ENCODE measurements at regions not wholly inside any gene's neighbourhood (a gene's known extent, or its start where the extent isn't known, plus 50 kb on each side); places are given as distances from the start of the nearest gene placed in this dataset.

GRCh38 chr7:32336726-32337125, 153.5 kb downstream of the LSM5 start:
- in situ Hi-C loops (cut with MboI): no loop called here
- Histone ChIP-seq H3F3A (ENCODE audit: insufficient read depth) (no peaks in the 10 kb centered on the region), H3K79me2 (ENCODE audit: insufficient read depth) (no peaks in the 10 kb centered on the region), H2AFZ (no peak overlapping the region), H3K27me3 (replicated peaks; ENCODE audit: insufficient read depth) (no peaks in the 10 kb centered on the region; the same call in 1 of the 2 replicates), H3K4me2 (ENCODE audit: unreplicated experiment) (no peak overlapping the region), H3K4me3 (no peak overlapping the region), H3K27ac (no peak overlapping the region), H3K9ac (no peak overlapping the region), H3K9me2 (ENCODE audit: insufficient read depth) (no peaks in the 10 kb centered on the region), H3K4me1 (ENCODE audit: insufficient read depth) (no peaks in the 10 kb centered on the region), H3K9me3 (ENCODE audit: low read depth) (no peaks in the 10 kb centered on the region), H4K20me1 (ENCODE audit: insufficient read depth) (no peaks in the 10 kb centered on the region), H3K36me3 (ENCODE audit: low read depth) (no peaks in the 10 kb centered on the region)
- 0 to 3% methylated on average over 2 of the region's 2 CpGs for WGBS, 2 experiments (ENCODE audit: low coverage in 1 of 2, low lambda C conversion rate in 2 of 2, missing lambda C conversion rate in 2 of 2)
- peak; percentile 8 for DNase-seq
- TF ChIP-seq EZH2phosphoT487 (IDR thresholded peaks at IDR 0.05; ENCODE audit: insufficient read depth, low read depth): no peak
- TF ChIP-seq EZH2 (IDR thresholded peaks at IDR 0.05; ENCODE audit: insufficient read depth, poor library complexity, severe bottlenecking): no peak

GRCh38 chr7:32335107-32335506, 155.1 kb downstream of the LSM5 start:
- 28 to 30% methylated on average over 1 of the region's 1 CpG for WGBS, 2 experiments (ENCODE audit: low coverage in 1 of 2, low lambda C conversion rate in 2 of 2, missing lambda C conversion rate in 2 of 2)
- no peaks in the 10 kb centered on the region for H3K9me3 ChIP-seq (ENCODE audit: low read depth)
- H4K20me1 ChIP-seq (ENCODE audit: insufficient read depth): no peaks in the 10 kb centered on the region
- H3K27ac ChIP-seq: no peak overlapping the region
- no peaks in the 10 kb centered on the region for H3K9me2 ChIP-seq (ENCODE audit: insufficient read depth)
- H3K36me3 ChIP-seq (ENCODE audit: low read depth): no peaks in the 10 kb centered on the region
- H3K4me3 ChIP-seq: no peak overlapping the region
- H3K79me2 ChIP-seq (ENCODE audit: insufficient read depth): no peaks in the 10 kb centered on the region
- no peak overlapping the region for H3K4me2 ChIP-seq (ENCODE audit: unreplicated experiment)
- peak; percentile 9 for DNase-seq
- H3K9ac ChIP-seq: no peak overlapping the region
- H3K4me1 ChIP-seq (ENCODE audit: insufficient read depth): no peaks in the 10 kb centered on the region
- in situ Hi-C loops (cut with MboI): no loop called here
- H3F3A ChIP-seq (ENCODE audit: insufficient read depth): no peaks in the 10 kb centered on the region
- no peaks in the 10 kb centered on the region; the same call in 1 of the 2 replicates for H3K27me3 ChIP-seq (replicated peaks; ENCODE audit: insufficient read depth)
- TF ChIP-seq EZH2 (IDR thresholded peaks at IDR 0.05; ENCODE audit: insufficient read depth, poor library complexity, severe bottlenecking): no peak
- TF ChIP-seq EZH2phosphoT487 (IDR thresholded peaks at IDR 0.05; ENCODE audit: insufficient read depth, low read depth): no peak
- H2AFZ ChIP-seq: no peak overlapping the region

GRCh38 chr7:32330602-32331001, 159.6 kb downstream of the LSM5 start:
- 19 to 22% methylated on average over 5 of the region's 5 CpGs for WGBS, 2 experiments (ENCODE audit: low coverage in 1 of 2, low lambda C conversion rate in 2 of 2, missing lambda C conversion rate in 2 of 2)
- Histone ChIP-seq H3K27me3 (replicated peaks; ENCODE audit: insufficient read depth) (no peaks in the 10 kb centered on the region), H3K9ac (no peak overlapping the region), H3K79me2 (ENCODE audit: insufficient read depth) (no peaks in the 10 kb centered on the region), H3F3A (ENCODE audit: insufficient read depth) (no peaks in the 10 kb centered on the region), H3K36me3 (ENCODE audit: low read depth) (no peaks in the 10 kb centered on the region), H4K20me1 (ENCODE audit: insufficient read depth) (no peaks in the 10 kb centered on the region), H3K4me2 (ENCODE audit: unreplicated experiment) (no peak overlapping the region), H3K4me1 (ENCODE audit: insufficient read depth) (no peaks in the 10 kb centered on the region), H2AFZ (no peak overlapping the region), H3K9me2 (ENCODE audit: insufficient read depth) (no peaks in the 10 kb centered on the region), H3K4me3 (no peak overlapping the region), H3K9me3 (ENCODE audit: low read depth) (no peaks in the 10 kb centered on the region), H3K27ac (no peak overlapping the region)
- in situ Hi-C loops (cut with MboI): no loop called here
- no peak for DNase-seq
- TF ChIP-seq EZH2phosphoT487 (IDR thresholded peaks at IDR 0.05; ENCODE audit: insufficient read depth, low read depth): no peak
- TF ChIP-seq EZH2 (IDR thresholded peaks at IDR 0.05; ENCODE audit: insufficient read depth, poor library complexity, severe bottlenecking): no peak

GRCh38 chr7:32326078-32326477, 164.1 kb downstream of the LSM5 start:
- Histone ChIP-seq H3K4me3 (no peak overlapping the region), H3K79me2 (ENCODE audit: insufficient read depth) (no peaks in the 10 kb centered on the region), H3K9ac (no peak overlapping the region), H2AFZ (no peak overlapping the region), H3K4me2 (ENCODE audit: unreplicated experiment) (no peak overlapping the region), H3F3A (ENCODE audit: insufficient read depth) (no peaks in the 10 kb centered on the region), H3K27ac (no peak overlapping the region), H3K4me1 (ENCODE audit: insufficient read depth) (no peaks in the 10 kb centered on the region), H3K9me2 (ENCODE audit: insufficient read depth) (no peaks in the 10 kb centered on the region), H3K36me3 (ENCODE audit: low read depth) (no peaks in the 10 kb centered on the region), H3K9me3 (ENCODE audit: low read depth) (no peaks in the 10 kb centered on the region), H4K20me1 (ENCODE audit: insufficient read depth) (no peaks in the 10 kb centered on the region), H3K27me3 (replicated peaks; ENCODE audit: insufficient read depth) (peaks cover 3% of the 10 kb centered on the region; the same call in 1 of the 2 replicates)
- TF ChIP-seq EZH2 (IDR thresholded peaks at IDR 0.05; ENCODE audit: insufficient read depth, poor library complexity, severe bottlenecking) (no peak), EZH2phosphoT487 (IDR thresholded peaks at IDR 0.05; ENCODE audit: insufficient read depth, low read depth) (no peak)
- DNase-seq: no peak
- WGBS, 2 experiments (ENCODE audit: low coverage in 1 of 2, low lambda C conversion rate in 2 of 2, missing lambda C conversion rate in 2 of 2): 0% methylated on average over 1 of the region's 1 CpG
- in situ Hi-C loops (cut with MboI): no loop called here

GRCh38 chr7:32323712-32324111, 166.5 kb downstream of the LSM5 start:
- Histone ChIP-seq H3K79me2 (ENCODE audit: insufficient read depth) (no peaks in the 10 kb centered on the region), H3F3A (ENCODE audit: insufficient read depth) (no peaks in the 10 kb centered on the region), H3K27me3 (replicated peaks; ENCODE audit: insufficient read depth) (peaks cover 5% of the 10 kb centered on the region; the same call in 1 of the 2 replicates), H3K4me3 (no peak overlapping the region), H3K9me2 (ENCODE audit: insufficient read depth) (no peaks in the 10 kb centered on the region), H3K4me1 (ENCODE audit: insufficient read depth) (no peaks in the 10 kb centered on the region), H3K27ac (no peak overlapping the region), H2AFZ (no peak overlapping the region), H4K20me1 (ENCODE audit: insufficient read depth) (no peaks in the 10 kb centered on the region), H3K36me3 (ENCODE audit: low read depth) (no peaks in the 10 kb centered on the region), H3K9ac (no peak overlapping the region), H3K4me2 (ENCODE audit: unreplicated experiment) (no peak overlapping the region), H3K9me3 (ENCODE audit: low read depth) (no peaks in the 10 kb centered on the region)
- 24 to 27% methylated on average over 3 of the region's 3 CpGs for WGBS, 2 experiments (ENCODE audit: low coverage in 1 of 2, low lambda C conversion rate in 2 of 2, missing lambda C conversion rate in 2 of 2)
- DNase-seq: no peak
- TF ChIP-seq EZH2phosphoT487 (IDR thresholded peaks at IDR 0.05; ENCODE audit: insufficient read depth, low read depth): no peak
- no peak for TF ChIP-seq EZH2 (IDR thresholded peaks at IDR 0.05; ENCODE audit: insufficient read depth, poor library complexity, severe bottlenecking)
- in situ Hi-C loops (cut with MboI): no loop called here
